Body of pancreas (tissue), 4 donors: ENCODE measurements at regions not wholly inside any gene's neighbourhood (a gene's known extent, or its start where the extent isn't known, plus 50 kb on each side); places are given as distances from the start of the nearest gene placed in this dataset.
"Not testable (repeated sequence)": the region's sequence is repeated elsewhere in the genome, so short reads cannot be mapped to it uniquely, and the experiment has no call there.

ENCODE experiments used
- ATAC-seq: fragments of 150-250 bp; one replicate; pipeline ENCODE4 v1.9.1; 2016
- DNase-seq, 4 donors: peaks; one replicate each; pipeline ENCODE4 v3.0.0-alpha.2; 2019
- H3K27ac ChIP-seq, 4 donors: fragments of 200-600 bp; sonication (generic); 1 replicate in 3 of 4; 2 replicates in 1 of 4; pipeline versions ENCODE4 v1.5.1 to v1.6.1; 2016 to 2019; ENCODE audit warnings: mild to moderate bottlenecking in 1 of 4, mixed read lengths in 1 of 4, moderate library complexity in 1 of 4
- H3K27me3 ChIP-seq, 2 donors: fragments of 200-600 bp; sonication (generic); one replicate each; pipeline ENCODE4 v1.6.0; 2016; ENCODE audit warnings: mild to moderate bottlenecking in 1 of 2
- H3K36me3 ChIP-seq, 2 donors: fragments of 200-600 bp; sonication (generic); replicated peaks in 1 of 2; 2 replicates each; pipeline ENCODE4 v1.5.1; 2016; ENCODE audit warnings: low read depth in 2 of 2; ENCODE audit not compliant: insufficient read depth in 1 of 2
- H3K4me1 ChIP-seq: fragments of 200-600 bp; sonication (generic); one replicate; pipeline ENCODE4 v1.6.0; 2016
- H3K4me3 ChIP-seq, 2 donors: fragments of 200-600 bp; sonication (generic); 1 replicate in 1 of 2; 2 replicates in 1 of 2; pipeline ENCODE4 v1.5.1; 2016 to 2019
- H3K9me3 ChIP-seq, 3 donors: fragments of 200-600 bp; sonication (generic); 1 replicate in 2 of 3; 2 replicates in 1 of 3; pipeline ENCODE4 v1.5.1; 2016
- CTCF ChIP-seq, 7 experiments: fragments of 450-650 bp in 4 of 7; fragments of 200-600 bp in 3 of 7; sonication (generic) in 3 of 7; IDR thresholded peaks; one replicate each; pipeline ENCODE4 v1.5.1; 2016 to 2019; ENCODE audit warnings: antibody characterized with exemption in 7 of 7
- POLR2A ChIP-seq, 3 donors: fragments of 450-650 bp; IDR thresholded peaks; one replicate each; pipeline ENCODE4 v1.6.1; 2016; ENCODE audit warnings: antibody characterized with exemption in 3 of 3, mild to moderate bottlenecking in 2 of 3
- WGBS, 2 donors: methylation state at CpG; one replicate each; pipeline ENCODE4 v1.1.5; 2017; 5-methylcytosine and 5-hydroxymethylcytosine counted together
- intact Hi-C: fragments of 100-400 bp; cut with DNase I; formaldehyde crosslinking; loops from one replicate; pipeline ENCODE4 v1.15.1; 2023

GRCh38 chr14:38047195-38047902 lies 160.4 kb upstream of the SSTR1 start:
- WGBS, 2 donors: 62 to 65% methylated on average over 2 of the region's 2 CpGs
- ATAC-seq (no peak), DNase-seq (no peak)
- no peak overlapping the region for H3K27ac ChIP-seq
- no peaks in the 10 kb centered on the region for H3K9me3 ChIP-seq
- no peak overlapping the region for H3K4me3 ChIP-seq
- no peaks in the 10 kb centered on the region for H3K27me3 ChIP-seq
- H3K4me1 ChIP-seq: peaks cover 5% of the 10 kb centered on the region
- H3K36me3 ChIP-seq: no peaks in the 10 kb centered on the region
- TF ChIP-seq POLR2A (IDR thresholded peaks at IDR 0.05): no peak
- no peak for TF ChIP-seq CTCF (IDR thresholded peaks at IDR 0.05)
- intact Hi-C loops: no loop called here

GRCh38 chr14:38053666-38054065 lies 154.0 kb upstream of the SSTR1 start:
- no peaks in the 10 kb centered on the region for H3K4me1 ChIP-seq
- ATAC-seq: no peak
- H3K36me3 ChIP-seq: no peaks in the 10 kb centered on the region
- TF ChIP-seq CTCF (IDR thresholded peaks at IDR 0.05): no peak
- no peak for TF ChIP-seq POLR2A (IDR thresholded peaks at IDR 0.05)
- H3K4me3 ChIP-seq: no peak overlapping the region
- no peak for DNase-seq
- intact Hi-C loops: no loop called here
- H3K9me3 ChIP-seq: no peaks in the 10 kb centered on the region
- H3K27ac ChIP-seq: no peak overlapping the region
- no peaks in the 10 kb centered on the region for H3K27me3 ChIP-seq

- DNase-seq: no peak
- Histone ChIP-seq H3K27ac (no peak overlapping the region), H3K27me3 (no peaks in the 10 kb centered on the region), H3K9me3 (peaks cover 0 to 5% (median 0%) of the 10 kb centered on the region in 3 donors), H3K36me3 (no peaks in the 10 kb centered on the region), H3K4me3 (no peak overlapping the region), H3K4me1 (no peaks in the 10 kb centered on the region)
- no peak for TF ChIP-seq CTCF (IDR thresholded peaks at IDR 0.05)
- TF ChIP-seq POLR2A (IDR thresholded peaks at IDR 0.05): no peak
- 63 to 68% methylated on average over 2 of the region's 2 CpGs for WGBS, 2 donors
- ATAC-seq: no peak
- intact Hi-C loops: no loop called here
Measured at GRCh38 chr14:38056270-38056669, 151.4 kb upstream of the SSTR1 start.

GRCh38 chr14:38062223-38062622 lies 145.5 kb upstream of the SSTR1 start:
- H3K36me3 ChIP-seq, H3K4me1 ChIP-seq, DNase-seq, H3K27ac ChIP-seq, intact Hi-C loops, H3K27me3 ChIP-seq, ATAC-seq, H3K4me3 ChIP-seq: not testable (repeated sequence)
- peaks cover 0 to 17% (median 0%) of the 10 kb centered on the region in 3 donors for H3K9me3 ChIP-seq
- WGBS, 2 donors: 90 to 97% methylated on average over 2 of the region's 2 CpGs

GRCh38 chr14:38063711-38064320 lies 143.9 kb upstream of the SSTR1 start:
- no peak for DNase-seq
- TF ChIP-seq POLR2A (IDR thresholded peaks at IDR 0.05) (no peak), CTCF (IDR thresholded peaks at IDR 0.05) (no peak)
- intact Hi-C loops: no loop called here
- WGBS, 2 donors: 45 to 59% methylated on average over 2 of the region's 2 CpGs
- H3K27me3 ChIP-seq: no peaks in the 10 kb centered on the region
- no peak for ATAC-seq
- H3K4me1 ChIP-seq: no peaks in the 10 kb centered on the region
- peaks cover 0 to 17% (median 0%) of the 10 kb centered on the region in 3 donors for H3K9me3 ChIP-seq
- no peaks in the 10 kb centered on the region for H3K36me3 ChIP-seq
- no peak overlapping the region for H3K4me3 ChIP-seq
- no peak overlapping the region for H3K27ac ChIP-seq
